ENCODE measurements at regions not wholly inside any gene's neighbourhood (a gene's known extent, or its start where the extent isn't known, plus 50 kb on each side); places are given as distances from the start of the nearest gene placed in this dataset.

GRCh38 chr2:216784456-216784855 lies 75.4 kb downstream of the TNP1 start:
- Histone ChIP-seq H3K36me3 (no peaks in the 10 kb centered on the region), H3K9me3 (no peaks in the 10 kb centered on the region), H3K27ac (no peak overlapping the region), H3K4me3 (no peak overlapping the region), H3K27me3 (ENCODE audit: low read depth) (no peaks in the 10 kb centered on the region), H3K4me1 (no peaks in the 10 kb centered on the region)
- DNase-seq (no peak), ATAC-seq (no peak)
- intact Hi-C loops (cut with DNase I) = no loop called here
- no peak for TF ChIP-seq CTCF (IDR thresholded peaks at IDR 0.05)

- Histone ChIP-seq H3K4me1 (no peaks in the 10 kb centered on the region), H3K27me3 (ENCODE audit: low read depth) (no peaks in the 10 kb centered on the region), H3K27ac (no peak overlapping the region), H3K4me3 (no peak overlapping the region), H3K9me3 (no peaks in the 10 kb centered on the region), H3K36me3 (no peaks in the 10 kb centered on the region)
- intact Hi-C loops (cut with DNase I) = no loop called here
- TF ChIP-seq CTCF (IDR thresholded peaks at IDR 0.05) = no peak
- ATAC-seq = no peak
- DNase-seq = no peak
Measured at GRCh38 chr2:216781709-216782108, 78.2 kb downstream of the TNP1 start.

GRCh38 chr2:216780843-216781242 lies 79.0 kb downstream of the TNP1 start:
- Histone ChIP-seq H3K27ac (no peak overlapping the region), H3K4me3 (no peak overlapping the region), H3K27me3 (ENCODE audit: low read depth) (no peaks in the 10 kb centered on the region), H3K36me3 (no peaks in the 10 kb centered on the region), H3K9me3 (no peaks in the 10 kb centered on the region), H3K4me1 (no peaks in the 10 kb centered on the region)
- ATAC-seq (no peak), DNase-seq (no peak)
- intact Hi-C loops (cut with DNase I) = no loop called here
- no peak for TF ChIP-seq CTCF (IDR thresholded peaks at IDR 0.05)

GRCh38 chr2:216777637-216778273 lies 82.1 kb downstream of the TNP1 start:
- ATAC-seq (peak; percentile 51 to 66), DNase-seq (no peak)
- no peaks in the 10 kb centered on the region for H3K27me3 ChIP-seq (ENCODE audit: low read depth)
- H3K36me3 ChIP-seq = no peaks in the 10 kb centered on the region
- TF ChIP-seq CTCF (IDR thresholded peaks at IDR 0.05) = peak; percentile 50
- H3K4me3 ChIP-seq = no peak overlapping the region
- H3K4me1 ChIP-seq = no peaks in the 10 kb centered on the region
- H3K27ac ChIP-seq = no peak overlapping the region
- no peaks in the 10 kb centered on the region for H3K9me3 ChIP-seq
- intact Hi-C loops (cut with DNase I) = no loop called here

- H3K9me3 ChIP-seq = no peaks in the 10 kb centered on the region
- no peak overlapping the region for H3K27ac ChIP-seq
- H3K27me3 ChIP-seq (ENCODE audit: low read depth) = no peaks in the 10 kb centered on the region
- ATAC-seq (no peak), DNase-seq (no peak)
- no peak for TF ChIP-seq CTCF (IDR thresholded peaks at IDR 0.05)
- no peaks in the 10 kb centered on the region for H3K36me3 ChIP-seq
- no peaks in the 10 kb centered on the region for H3K4me1 ChIP-seq
- intact Hi-C loops (cut with DNase I) = no loop called here
- no peak overlapping the region for H3K4me3 ChIP-seq
Measured at GRCh38 chr2:216776066-216776850, 80.9 kb upstream of the IGFBP5 start.
